GM21576 (cell line): ENCODE measurements at regions not wholly inside any gene's neighbourhood (a gene's known extent, or its start where the extent isn't known, plus 50 kb on each side); places are given as distances from the start of the nearest gene placed in this dataset.
"Not testable (repeated sequence)": the region's sequence is repeated elsewhere in the genome, so short reads cannot be mapped to it uniquely, and the experiment has no call there.

Experiments
- ATAC-seq: cut with Tn5 transposase; IDR thresholded peaks from one replicate; pipeline ENCODE4 v1.9.1; 2021; ENCODE audit warnings: mild to moderate bottlenecking, moderate library complexity; ENCODE audit not compliant: unreplicated experiment

- no peak for ATAC-seq
These were observed 139.3 kb upstream of the ODAD2 start for GRCh38 chr10:28137907-28138880.

GRCh38 chr10:28135258-28135657 lies 136.4 kb upstream of the ODAD2 start:
- no peak for ATAC-seq

GRCh38 chr10:28130267-28130666 lies 131.4 kb upstream of the ODAD2 start:
- no peak for ATAC-seq

GRCh38 chr10:28127881-28128280 lies 129.0 kb upstream of the ODAD2 start:
- no peak for ATAC-seq

- ATAC-seq = no peak
These were observed 126.8 kb upstream of the ODAD2 start for GRCh38 chr10:28125701-28126100.

GRCh38 chr10:28120795-28121194 lies 121.9 kb upstream of the ODAD2 start:
- no peak for ATAC-seq

GRCh38 chr10:28120043-28120749 lies 121.3 kb upstream of the ODAD2 start:
- no peak for ATAC-seq

- no peak for ATAC-seq
These were observed 120.2 kb upstream of the ODAD2 start for GRCh38 chr10:28118985-28119628.

GRCh38 chr10:28113202-28113601 lies 114.3 kb upstream of the ODAD2 start:
- ATAC-seq = no peak

- no peak for ATAC-seq
These were observed 112.8 kb upstream of the ODAD2 start for GRCh38 chr10:28111712-28112111.

- no peak for ATAC-seq
These were observed 106.7 kb upstream of the ODAD2 start for GRCh38 chr10:28105561-28105960.

GRCh38 chr10:28097633-28098032 lies 98.8 kb upstream of the ODAD2 start:
- ATAC-seq = no peak

- no peak for ATAC-seq
These were observed 97.0 kb upstream of the ODAD2 start for GRCh38 chr10:28095791-28096378.

GRCh38 chr10:28094121-28094520 lies 95.2 kb upstream of the ODAD2 start:
- ATAC-seq = no peak

- ATAC-seq = no peak
These were observed 93.0 kb upstream of the ODAD2 start for GRCh38 chr10:28091913-28092312.

GRCh38 chr10:28090506-28090905 lies 91.6 kb upstream of the ODAD2 start:
- no peak for ATAC-seq

GRCh38 chr10:28089467-28089866 lies 90.6 kb upstream of the ODAD2 start:
- no peak for ATAC-seq

- no peak for ATAC-seq
These were observed 88.9 kb upstream of the ODAD2 start for GRCh38 chr10:28087661-28088351.

- ATAC-seq = not testable (repeated sequence)
These were observed 86.9 kb upstream of the ODAD2 start for GRCh38 chr10:28085760-28086159.

GRCh38 chr10:28082885-28083284 lies 84.0 kb upstream of the ODAD2 start:
- no peak for ATAC-seq

- ATAC-seq = no peak
These were observed 83.4 kb upstream of the ODAD2 start for GRCh38 chr10:28082316-28082715.
